ENCODE measurements at regions not wholly inside any gene's neighbourhood (a gene's known extent, or its start where the extent isn't known, plus 50 kb on each side); places are given as distances from the start of the nearest gene placed in this dataset.

DNA sequence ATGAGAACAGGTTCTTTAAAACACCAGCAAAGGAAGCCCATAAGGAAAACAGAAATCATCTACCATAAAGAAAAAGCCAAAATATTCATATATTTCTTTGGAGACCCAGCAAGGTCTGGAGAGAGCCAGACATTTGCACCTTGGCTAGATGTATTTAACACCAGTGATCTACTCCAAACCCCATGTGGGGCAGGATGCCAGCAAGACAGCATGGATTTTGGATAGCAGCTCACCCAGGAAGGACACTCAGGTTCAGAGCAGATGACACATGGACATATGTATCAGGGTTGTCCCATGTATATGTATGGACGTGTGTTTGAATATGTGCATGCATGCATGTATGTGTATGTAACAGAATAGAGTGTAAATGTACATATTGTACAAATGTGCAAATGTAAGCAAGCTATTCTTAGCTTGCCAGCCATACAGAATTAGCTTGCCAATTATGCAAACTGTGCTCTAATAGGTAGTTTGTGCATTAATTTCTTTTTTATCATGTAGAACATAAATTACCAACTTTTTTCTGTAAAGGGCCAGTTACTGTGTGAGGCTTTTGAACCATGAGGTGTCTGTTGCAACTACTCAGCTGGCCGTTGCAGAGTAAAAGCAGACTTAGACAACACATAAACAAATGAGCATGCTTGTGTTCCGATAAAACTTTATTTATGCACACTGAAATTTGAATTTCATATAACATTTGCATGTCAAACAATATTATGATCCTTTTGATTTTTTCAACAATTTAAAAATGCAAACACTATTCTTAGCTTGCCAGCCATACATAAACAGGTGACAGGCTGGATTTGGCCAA lies 73.5 kb upstream of the KAZN start:
- no peaks in the 10 kb centered on the region for H3K4me1 ChIP-seq (ENCODE audit: control insufficient read depth, low read length)
- no peak overlapping the region for H3K4me3 ChIP-seq (ENCODE audit: low read length)
- no peaks in the 10 kb centered on the region for H3K9me3 ChIP-seq (ENCODE audit: control insufficient read depth, insufficient read depth, low read length)
- H3K79me2 ChIP-seq (ENCODE audit: control insufficient read depth, low read length), result no peaks in the 10 kb centered on the region
- H4K20me1 ChIP-seq (ENCODE audit: control insufficient read depth, insufficient read depth, low read depth, low read length), result no peaks in the 10 kb centered on the region
- no peak overlapping the region for H3K27ac ChIP-seq (ENCODE audit: low read depth, low read length)
- TF ChIP-seq, protein P1, sequence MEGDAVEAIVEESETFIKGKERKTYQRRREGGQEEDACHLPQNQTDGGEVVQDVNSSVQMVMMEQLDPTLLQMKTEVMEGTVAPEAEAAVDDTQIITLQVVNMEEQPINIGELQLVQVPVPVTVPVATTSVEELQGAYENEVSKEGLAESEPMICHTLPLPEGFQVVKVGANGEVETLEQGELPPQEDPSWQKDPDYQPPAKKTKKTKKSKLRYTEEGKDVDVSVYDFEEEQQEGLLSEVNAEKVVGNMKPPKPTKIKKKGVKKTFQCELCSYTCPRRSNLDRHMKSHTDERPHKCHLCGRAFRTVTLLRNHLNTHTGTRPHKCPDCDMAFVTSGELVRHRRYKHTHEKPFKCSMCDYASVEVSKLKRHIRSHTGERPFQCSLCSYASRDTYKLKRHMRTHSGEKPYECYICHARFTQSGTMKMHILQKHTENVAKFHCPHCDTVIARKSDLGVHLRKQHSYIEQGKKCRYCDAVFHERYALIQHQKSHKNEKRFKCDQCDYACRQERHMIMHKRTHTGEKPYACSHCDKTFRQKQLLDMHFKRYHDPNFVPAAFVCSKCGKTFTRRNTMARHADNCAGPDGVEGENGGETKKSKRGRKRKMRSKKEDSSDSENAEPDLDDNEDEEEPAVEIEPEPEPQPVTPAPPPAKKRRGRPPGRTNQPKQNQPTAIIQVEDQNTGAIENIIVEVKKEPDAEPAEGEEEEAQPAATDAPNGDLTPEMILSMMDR (IDR thresholded peaks at IDR 0.05; ENCODE audit: low read depth, low read length, poor library complexity, severe bottlenecking), result no peak
- no peak for TF ChIP-seq EZH2phosphoT487 (IDR thresholded peaks at IDR 0.05; ENCODE audit: borderline replicate concordance, low read length)
- no peak overlapping the region for H3K4me2 ChIP-seq (ENCODE audit: low read length)
- no peaks in the 10 kb centered on the region for H3F3A ChIP-seq (ENCODE audit: control insufficient read depth, insufficient read depth)
- 0 out of 2 replicates have a peak, but pooled peaks cover 3% of the 10 kb centered on the region for H3K27me3 ChIP-seq (ENCODE audit: control insufficient read depth, low read length)
- H3K9me2 ChIP-seq (replicated peaks; ENCODE audit: control insufficient read depth, low read length), result no peaks in the 10 kb centered on the region
- H3K36me3 ChIP-seq (ENCODE audit: control insufficient read depth, low read length), result no peaks in the 10 kb centered on the region

DNA sequence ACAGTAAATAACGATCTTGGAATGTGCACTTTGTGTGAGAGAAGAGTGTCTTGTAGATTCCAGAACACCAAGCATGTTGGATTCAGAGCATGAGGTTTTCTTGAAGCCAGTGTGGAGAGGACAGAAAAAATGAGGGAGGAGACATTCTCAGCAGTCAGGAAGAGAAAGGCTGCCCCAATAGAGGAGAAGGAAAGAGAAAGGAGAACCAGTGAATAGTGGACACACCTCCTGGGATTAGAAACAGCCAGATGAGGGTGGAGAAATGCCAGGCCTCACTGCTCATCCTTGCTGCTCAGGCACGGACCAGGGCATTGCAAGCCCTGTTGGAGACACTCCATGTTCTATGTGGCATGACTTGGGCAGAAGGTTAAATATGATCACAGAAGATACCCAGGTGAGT lies 69.0 kb upstream of the KAZN start:
- H3K9me3 ChIP-seq (ENCODE audit: control insufficient read depth, insufficient read depth, low read length), result no peaks in the 10 kb centered on the region
- no peaks in the 10 kb centered on the region for H3K36me3 ChIP-seq (ENCODE audit: control insufficient read depth, low read length)
- H3K4me3 ChIP-seq (ENCODE audit: low read length), result no peak overlapping the region
- H3K9me2 ChIP-seq (replicated peaks; ENCODE audit: control insufficient read depth, low read length), result no peaks in the 10 kb centered on the region
- no peaks in the 10 kb centered on the region for H3F3A ChIP-seq (ENCODE audit: control insufficient read depth, insufficient read depth)
- no peak overlapping the region for H3K27ac ChIP-seq (ENCODE audit: low read depth, low read length)
- H3K27me3 ChIP-seq (ENCODE audit: control insufficient read depth, low read length), result no peaks in the 10 kb centered on the region
- TF ChIP-seq EZH2phosphoT487 (IDR thresholded peaks at IDR 0.05; ENCODE audit: borderline replicate concordance, low read length), result no peak
- TF ChIP-seq, protein P1 (IDR thresholded peaks at IDR 0.05; ENCODE audit: low read depth, low read length, poor library complexity, severe bottlenecking), result no peak
- H3K4me2 ChIP-seq (ENCODE audit: low read length), result no peak overlapping the region
- no peaks in the 10 kb centered on the region for H3K79me2 ChIP-seq (ENCODE audit: control insufficient read depth, low read length)
- H3K4me1 ChIP-seq (ENCODE audit: control insufficient read depth, low read length), result no peaks in the 10 kb centered on the region
- H4K20me1 ChIP-seq (ENCODE audit: control insufficient read depth, insufficient read depth, low read depth, low read length), result no peaks in the 10 kb centered on the region

DNA sequence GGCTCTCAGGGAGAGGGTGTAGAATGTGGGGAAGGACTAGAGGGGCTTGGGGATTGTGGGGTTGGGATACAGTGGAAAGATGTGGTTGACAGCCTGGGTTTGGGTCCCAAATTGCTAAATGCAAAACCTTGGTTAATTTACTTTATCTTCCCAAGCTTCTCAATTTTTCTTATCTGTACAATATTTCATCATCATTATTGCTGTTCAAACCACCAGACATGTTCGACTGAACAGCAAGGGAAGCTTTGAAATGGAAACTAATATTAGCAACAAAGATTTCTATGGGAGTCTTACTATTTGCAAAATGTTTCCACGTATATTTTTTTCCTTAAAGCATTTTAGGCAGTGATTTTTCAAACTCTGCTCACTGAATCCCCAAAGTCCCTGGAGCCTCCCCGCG lies 67.0 kb upstream of the KAZN start:
- TF ChIP-seq EZH2phosphoT487 (IDR thresholded peaks at IDR 0.05; ENCODE audit: borderline replicate concordance, low read length), result no peak
- TF ChIP-seq, protein P1 (IDR thresholded peaks at IDR 0.05; ENCODE audit: low read depth, low read length, poor library complexity, severe bottlenecking), result no peak

More for the DNA sequence above, 67.0 kb upstream of the KAZN start:
- H3K79me2 ChIP-seq (ENCODE audit: control insufficient read depth, low read length), result no peaks in the 10 kb centered on the region
- H3K27ac ChIP-seq (ENCODE audit: low read depth, low read length), result no peak overlapping the region
- no peaks in the 10 kb centered on the region for H3K36me3 ChIP-seq (ENCODE audit: control insufficient read depth, low read length)
- H3K27me3 ChIP-seq (ENCODE audit: control insufficient read depth, low read length), result no peaks in the 10 kb centered on the region
- no peaks in the 10 kb centered on the region for H3K4me1 ChIP-seq (ENCODE audit: control insufficient read depth, low read length)
- no peak overlapping the region for H3K4me3 ChIP-seq (ENCODE audit: low read length)
- H3K9me2 ChIP-seq (replicated peaks; ENCODE audit: control insufficient read depth, low read length), result no peaks in the 10 kb centered on the region
- H3K4me2 ChIP-seq (ENCODE audit: low read length), result no peak overlapping the region
- no peaks in the 10 kb centered on the region for H4K20me1 ChIP-seq (ENCODE audit: control insufficient read depth, insufficient read depth, low read depth, low read length)
- no peaks in the 10 kb centered on the region for H3K9me3 ChIP-seq (ENCODE audit: control insufficient read depth, insufficient read depth, low read length)
- H3F3A ChIP-seq (ENCODE audit: control insufficient read depth, insufficient read depth), result no peaks in the 10 kb centered on the region

All from DOHH2 (cell line).